ENCODE measurements at regions not wholly inside any gene's neighbourhood (a gene's known extent, or its start where the extent isn't known, plus 50 kb on each side); places are given as distances from the start of the nearest gene placed in this dataset.
"Not testable (repeated sequence)": the region's sequence is repeated elsewhere in the genome, so short reads cannot be mapped to it uniquely, and the experiment has no call there.

DNA sequence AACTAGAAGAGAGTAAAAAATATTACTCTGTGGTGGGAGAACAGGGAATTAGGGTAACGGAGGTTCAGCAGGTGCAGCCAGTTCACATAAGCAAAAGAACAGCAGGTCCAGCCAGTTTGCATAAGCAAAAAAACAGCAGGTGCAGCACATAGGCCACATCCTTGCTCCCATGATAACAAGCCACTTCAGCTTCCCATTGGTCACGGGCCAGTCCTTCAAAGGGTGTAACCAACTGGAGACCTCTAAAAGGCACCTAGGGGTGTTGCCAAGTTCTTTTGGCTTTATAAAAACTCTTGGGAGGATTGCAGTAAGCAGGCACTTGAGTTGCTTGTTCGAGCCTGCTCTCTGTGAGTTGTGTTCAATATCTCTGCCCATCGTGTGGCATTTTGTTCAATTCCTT lies 488.1 kb downstream of the XYLT1 start:
- H3K4me3 ChIP-seq (ENCODE audit: low read depth, poor library complexity, severe bottlenecking), result no peak overlapping the region
- no peak for DNase-seq (ENCODE audit: low spot score in 2 of 2)
- intact Hi-C loops (cut with DNase I; ENCODE audit: low total_unique reads), result no loop called here
- no peak for TF ChIP-seq POLR2A (IDR thresholded peaks at IDR 0.05)
- TF ChIP-seq, protein P1, sequence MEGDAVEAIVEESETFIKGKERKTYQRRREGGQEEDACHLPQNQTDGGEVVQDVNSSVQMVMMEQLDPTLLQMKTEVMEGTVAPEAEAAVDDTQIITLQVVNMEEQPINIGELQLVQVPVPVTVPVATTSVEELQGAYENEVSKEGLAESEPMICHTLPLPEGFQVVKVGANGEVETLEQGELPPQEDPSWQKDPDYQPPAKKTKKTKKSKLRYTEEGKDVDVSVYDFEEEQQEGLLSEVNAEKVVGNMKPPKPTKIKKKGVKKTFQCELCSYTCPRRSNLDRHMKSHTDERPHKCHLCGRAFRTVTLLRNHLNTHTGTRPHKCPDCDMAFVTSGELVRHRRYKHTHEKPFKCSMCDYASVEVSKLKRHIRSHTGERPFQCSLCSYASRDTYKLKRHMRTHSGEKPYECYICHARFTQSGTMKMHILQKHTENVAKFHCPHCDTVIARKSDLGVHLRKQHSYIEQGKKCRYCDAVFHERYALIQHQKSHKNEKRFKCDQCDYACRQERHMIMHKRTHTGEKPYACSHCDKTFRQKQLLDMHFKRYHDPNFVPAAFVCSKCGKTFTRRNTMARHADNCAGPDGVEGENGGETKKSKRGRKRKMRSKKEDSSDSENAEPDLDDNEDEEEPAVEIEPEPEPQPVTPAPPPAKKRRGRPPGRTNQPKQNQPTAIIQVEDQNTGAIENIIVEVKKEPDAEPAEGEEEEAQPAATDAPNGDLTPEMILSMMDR (IDR thresholded peaks at IDR 0.05), result no peak
- 91 to 95% methylated on average over 4 of the region's 4 CpGs for WGBS, 2 donors

DNA sequence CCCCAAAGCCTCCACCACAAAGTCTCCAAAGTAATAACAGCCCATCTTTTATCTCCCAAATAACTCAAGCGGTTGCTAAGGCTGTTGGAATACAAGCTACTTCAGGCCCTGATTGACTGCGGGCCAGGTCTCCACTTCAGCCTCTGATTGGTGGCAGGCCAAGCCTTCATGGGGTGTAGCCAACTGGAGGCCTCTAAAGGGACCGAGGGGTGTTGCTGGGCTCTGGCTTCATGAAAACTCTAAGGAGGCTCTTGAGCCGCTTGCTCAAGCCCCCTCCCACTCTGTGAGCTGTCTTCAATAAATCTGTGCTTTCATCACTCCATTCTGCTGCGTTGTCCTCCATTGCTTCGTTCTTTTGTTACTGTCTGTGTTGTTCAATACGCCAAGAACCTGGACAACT lies 487.2 kb downstream of the XYLT1 start:
- no peak for DNase-seq (ENCODE audit: low spot score in 2 of 2)
- no peak for TF ChIP-seq POLR2A (IDR thresholded peaks at IDR 0.05)
- TF ChIP-seq, protein P1 (IDR thresholded peaks at IDR 0.05), result no peak
- no peak overlapping the region for H3K4me3 ChIP-seq (ENCODE audit: low read depth, poor library complexity, severe bottlenecking)
- WGBS, 2 donors, result 86 to 90% methylated on average over 7 of the region's 7 CpGs
- intact Hi-C loops (cut with DNase I; ENCODE audit: low total_unique reads), result no loop called here

DNA sequence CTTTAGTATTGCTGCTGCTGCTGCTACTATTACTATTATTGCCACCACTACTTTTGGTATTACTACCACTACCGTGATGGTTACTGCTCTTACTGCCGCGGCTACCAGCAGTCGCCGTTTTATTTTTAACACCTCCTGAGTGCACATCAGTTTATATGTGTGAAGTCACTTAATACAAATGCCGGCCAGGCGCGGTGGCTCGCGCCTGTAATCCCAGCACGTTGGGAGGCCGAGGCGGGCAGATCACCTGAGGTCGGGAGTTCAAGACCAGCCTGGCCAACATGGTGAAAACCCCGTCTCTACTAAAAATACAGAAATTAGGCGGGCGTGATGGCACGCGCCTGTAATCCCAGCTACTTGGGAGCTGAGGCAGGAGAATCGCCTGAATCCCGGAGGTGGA lies 486.7 kb downstream of the XYLT1 start:
- 95 to 97% methylated on average over 21 of the region's 21 CpGs for whole genome bisulfite sequencing, 2 donors
- H3K4me3 ChIP-seq (ENCODE audit: low read depth, poor library complexity, severe bottlenecking); DNase-seq (ENCODE audit: low spot score in 2 of 2); intact Hi-C loops (cut with DNase I; ENCODE audit: low total_unique reads): not testable (repeated sequence)

DNA sequence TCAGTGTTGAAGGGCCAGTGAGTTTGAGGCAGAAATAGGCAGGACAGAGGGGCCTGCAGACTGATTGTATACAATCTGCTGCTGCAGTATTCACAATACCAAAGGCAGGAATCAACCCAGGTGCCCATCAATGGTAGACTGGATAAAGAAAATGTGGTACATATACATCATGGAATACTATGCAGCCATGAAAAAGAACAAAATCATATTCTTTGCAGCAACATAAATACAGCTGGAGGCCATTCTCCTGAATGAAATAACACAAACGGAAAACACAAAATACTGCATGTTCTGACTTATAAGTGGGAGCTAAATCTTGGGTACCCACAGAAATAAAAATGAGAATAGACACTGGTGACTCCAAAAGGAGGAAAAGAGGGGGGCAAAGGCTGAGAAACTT lies 485.1 kb downstream of the XYLT1 start:
- no peak for TF ChIP-seq POLR2A (IDR thresholded peaks at IDR 0.05)
- TF ChIP-seq, protein P1 (IDR thresholded peaks at IDR 0.05), result no peak
- intact Hi-C loops (cut with DNase I; ENCODE audit: low total_unique reads), result no loop called here
- no peak for DNase-seq (ENCODE audit: low spot score in 2 of 2)
- no peak overlapping the region for H3K4me3 ChIP-seq (ENCODE audit: low read depth, poor library complexity, severe bottlenecking)
- 68 to 79% methylated on average over 1 of the region's 1 CpG for WGBS, 2 donors

DNA sequence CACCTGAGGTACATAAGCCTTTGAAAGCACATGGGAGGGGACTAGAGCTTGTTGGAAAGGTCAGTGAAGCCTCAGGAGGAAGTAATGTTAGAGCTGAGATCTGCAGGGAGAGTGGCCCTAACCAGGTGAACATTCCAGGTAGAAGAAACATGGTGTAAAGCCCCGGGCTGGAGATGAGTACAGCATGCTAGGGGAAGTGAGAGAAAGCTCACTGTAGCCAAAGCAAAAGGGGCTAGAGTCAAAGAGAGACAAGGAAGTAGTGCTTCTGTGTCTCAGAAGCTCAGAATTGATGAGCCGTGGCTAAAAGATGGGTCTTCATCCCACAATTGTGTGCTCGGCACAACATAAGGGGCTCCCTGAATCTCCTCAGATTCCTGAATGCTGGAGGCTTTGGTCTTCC lies 481.8 kb downstream of the XYLT1 start:
- TF ChIP-seq, protein P1 (IDR thresholded peaks at IDR 0.05), result no peak
- no peak for TF ChIP-seq POLR2A (IDR thresholded peaks at IDR 0.05)
- intact Hi-C loops (cut with DNase I; ENCODE audit: low total_unique reads), result no loop called here
- no peak overlapping the region for H3K4me3 ChIP-seq (ENCODE audit: low read depth, poor library complexity, severe bottlenecking)
- WGBS, 2 donors, result 45 to 69% methylated on average over 3 of the region's 3 CpGs
- DNase-seq (ENCODE audit: low spot score in 2 of 2), result no peak

DNA sequence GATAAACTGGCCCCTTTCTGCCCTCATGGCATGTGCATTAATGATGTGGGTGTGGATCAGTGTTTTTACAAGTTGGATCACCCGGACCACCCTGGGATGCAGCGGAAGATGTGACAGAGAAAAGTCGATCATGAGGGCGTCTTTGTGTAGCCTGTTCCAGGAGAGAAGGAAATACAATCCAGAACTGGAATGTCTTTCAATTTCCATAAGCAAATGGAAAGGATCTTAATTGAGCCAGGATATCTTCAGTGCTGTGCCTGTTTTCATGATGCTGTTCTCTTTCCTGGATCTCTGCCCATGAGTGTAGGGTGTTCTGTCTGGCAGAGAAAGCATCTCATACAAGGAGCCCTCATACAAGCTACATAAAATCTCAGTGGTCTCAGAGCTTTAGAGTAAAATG lies 481.4 kb downstream of the XYLT1 start:
- TF ChIP-seq, protein P1 (IDR thresholded peaks at IDR 0.05), result no peak
- no peak for TF ChIP-seq POLR2A (IDR thresholded peaks at IDR 0.05)
- intact Hi-C loops (cut with DNase I; ENCODE audit: low total_unique reads), result no loop called here
- no peak for DNase-seq (ENCODE audit: low spot score in 2 of 2)
- 47 to 53% methylated on average over 4 of the region's 4 CpGs for WGBS, 2 donors
- H3K4me3 ChIP-seq (ENCODE audit: low read depth, poor library complexity, severe bottlenecking), result no peak overlapping the region
